Keratinocyte (primary cell): ENCODE measurements at regions not wholly inside any gene's neighbourhood (a gene's known extent, or its start where the extent isn't known, plus 50 kb on each side); places are given as distances from the start of the nearest gene placed in this dataset.

Experiments
- DNase-seq: peaks from one replicate; pipeline ENCODE4 v3.0.0-alpha.2; 2011; ENCODE audit warnings: low read depth, missing footprints, low spot score
- FAIRE-seq: peaks from 2 replicates; lab custom pipeline; 2011; peaks lifted over from hg19 to GRCh38; lab: Jason Lieb, UNC
- H2AFZ ChIP-seq: 2 replicates; pipeline ENCODE4 v1.6.0; 2012; ENCODE audit warnings: low read length, control low read depth, inconsistent platforms; ENCODE audit not compliant: control insufficient read depth
- H3K27ac ChIP-seq: 2 replicates; pipeline ENCODE4 v1.5.1; 2011; ENCODE audit warnings: low read length; ENCODE audit not compliant: control insufficient read depth, insufficient read depth
- H3K27me3 ChIP-seq: 3 replicates; pipeline ENCODE4 v1.6.0; 2011; ENCODE audit warnings: low read length; ENCODE audit not compliant: control insufficient read depth, insufficient read depth; ENCODE audit errors: extremely low read depth
- H3K36me3 ChIP-seq, 2 experiments: 2 replicates in 1 of 2; 3 replicates in 1 of 2; pipeline ENCODE4 v1.5.1; 2011; ENCODE audit warnings: low read length in 2 of 2, mild to moderate bottlenecking in 1 of 2; ENCODE audit not compliant: control insufficient read depth in 2 of 2, insufficient read depth in 2 of 2; ENCODE audit errors: extremely low read depth in 1 of 2
- H3K4me1 ChIP-seq: 3 replicates; pipeline ENCODE4 v1.5.1; 2011; ENCODE audit warnings: low read length; ENCODE audit not compliant: control insufficient read depth, insufficient read depth; ENCODE audit errors: extremely low read depth
- H3K4me2 ChIP-seq: 3 replicates; pipeline ENCODE4 v1.6.0; 2011; ENCODE audit warnings: low read depth, low read length; ENCODE audit not compliant: control insufficient read depth, insufficient read depth; ENCODE audit errors: extremely low read depth
- H3K4me3 ChIP-seq, 3 experiments: fragments of 200-600 bp in 1 of 3; sonication (generic) in 1 of 3; 2 replicates in 2 of 3; 3 replicates in 1 of 3; pipeline ENCODE4 v1.5.1; 2011 to 2016; ENCODE audit warnings: low read length in 3 of 3, mild to moderate bottlenecking in 3 of 3, control low read depth in 2 of 3, inconsistent platforms in 1 of 3, low read depth in 1 of 3, mixed read lengths in 1 of 3, mixed run types in 1 of 3, moderate library complexity in 1 of 3; ENCODE audit not compliant: control insufficient read depth in 2 of 3, insufficient read depth in 2 of 3; ENCODE audit errors: extremely low read depth in 1 of 3
- H3K79me2 ChIP-seq: 2 replicates; pipeline ENCODE4 v1.6.0; 2012; ENCODE audit warnings: low read length; ENCODE audit not compliant: control insufficient read depth, insufficient read depth
- H3K9ac ChIP-seq: 3 replicates; pipeline ENCODE4 v1.6.0; 2011; ENCODE audit warnings: low read length; ENCODE audit not compliant: control insufficient read depth, insufficient read depth; ENCODE audit errors: extremely low read depth
- H3K9me1 ChIP-seq: 3 replicates; pipeline ENCODE4 v1.6.0; 2011; ENCODE audit warnings: low read length; ENCODE audit not compliant: control insufficient read depth, insufficient read depth; ENCODE audit errors: extremely low read depth
- H3K9me3 ChIP-seq: 2 replicates; pipeline ENCODE4 v1.5.1; 2012; ENCODE audit warnings: low read depth, low read length; ENCODE audit not compliant: control insufficient read depth
- H4K20me1 ChIP-seq: 3 replicates; pipeline ENCODE4 v1.6.0; 2011; ENCODE audit warnings: low read length; ENCODE audit not compliant: control insufficient read depth, insufficient read depth; ENCODE audit errors: extremely low read depth
- EZH2 ChIP-seq: IDR thresholded peaks from one replicate; pipeline ENCODE4 v1.6.1; 2012; ENCODE audit warnings: inconsistent platforms, mild to moderate bottlenecking, low read length, moderate library complexity
- dilution Hi-C: fragments of 300-500 bp; cut with MboI; formaldehyde crosslinking; loops from one replicate; pipeline ENCODE4 v1.7.0; 2020; ENCODE audit warnings: low sequenced_read_pairs; ENCODE audit not compliant: extremely low pct_ligation_motif_present
- TF ChIP-seq, protein P1 (sequence below), 3 experiments: IDR thresholded peaks in 1 of 3; conservative IDR thresholded peaks in 1 of 3; optimal IDR thresholded peaks in 1 of 3; 2 replicates in 2 of 3; 3 replicates in 1 of 3; pipeline versions ENCODE3 to v1.5.1; 2011; ENCODE audit warnings: low read length in 3 of 3, mild to moderate bottlenecking in 3 of 3, moderate library complexity in 2 of 3, control low read depth in 1 of 3, inconsistent platforms in 1 of 3; ENCODE audit not compliant: insufficient read depth in 2 of 3; ENCODE audit errors: extremely low read depth in 1 of 3

DNA sequence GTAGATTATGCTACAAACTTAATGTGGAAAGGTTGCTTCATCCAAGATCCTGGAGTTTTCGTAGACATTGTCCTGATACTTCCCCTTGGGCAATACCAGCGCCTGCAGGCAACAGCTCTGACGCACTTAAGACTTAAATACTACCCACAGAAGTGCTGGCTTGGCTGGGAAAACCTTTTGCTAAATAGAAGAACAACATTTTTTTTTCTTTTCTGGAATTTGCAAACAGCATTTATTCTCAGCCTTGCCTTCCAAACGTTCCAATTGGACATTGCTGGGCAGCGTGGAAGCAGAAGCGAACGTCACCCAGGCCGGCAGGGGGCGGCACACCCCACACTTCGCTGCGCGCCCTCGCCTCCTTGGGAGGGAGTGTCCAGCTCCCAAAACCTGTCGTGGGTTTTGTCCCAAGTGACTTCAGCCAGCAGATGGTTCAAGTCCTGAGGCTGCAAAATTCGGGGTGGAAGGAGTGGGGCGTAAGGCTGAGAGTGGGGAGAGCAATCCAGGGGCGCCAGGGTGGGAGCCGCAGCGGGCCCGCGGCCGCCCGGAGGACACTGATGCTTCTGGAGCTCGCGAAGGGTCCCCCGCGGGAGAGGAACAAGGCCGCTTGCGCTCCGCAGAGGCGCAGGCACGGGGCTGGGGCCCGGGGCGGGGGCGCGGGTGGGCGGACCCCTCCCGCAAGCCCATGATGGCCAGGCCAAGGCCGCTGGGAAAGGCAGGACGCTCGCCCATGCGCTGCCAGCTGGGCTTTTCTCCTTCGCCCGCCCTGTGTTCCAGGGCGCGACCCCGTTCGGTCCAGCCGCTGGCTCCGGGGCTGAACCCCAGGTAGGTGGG is 60.8 kb upstream of the MAP3K4 start:
- H3K9me1 ChIP-seq = no peaks in the 10 kb centered on the region
- TF ChIP-seq EZH2 = no peak
- TF ChIP-seq, protein P1, sequence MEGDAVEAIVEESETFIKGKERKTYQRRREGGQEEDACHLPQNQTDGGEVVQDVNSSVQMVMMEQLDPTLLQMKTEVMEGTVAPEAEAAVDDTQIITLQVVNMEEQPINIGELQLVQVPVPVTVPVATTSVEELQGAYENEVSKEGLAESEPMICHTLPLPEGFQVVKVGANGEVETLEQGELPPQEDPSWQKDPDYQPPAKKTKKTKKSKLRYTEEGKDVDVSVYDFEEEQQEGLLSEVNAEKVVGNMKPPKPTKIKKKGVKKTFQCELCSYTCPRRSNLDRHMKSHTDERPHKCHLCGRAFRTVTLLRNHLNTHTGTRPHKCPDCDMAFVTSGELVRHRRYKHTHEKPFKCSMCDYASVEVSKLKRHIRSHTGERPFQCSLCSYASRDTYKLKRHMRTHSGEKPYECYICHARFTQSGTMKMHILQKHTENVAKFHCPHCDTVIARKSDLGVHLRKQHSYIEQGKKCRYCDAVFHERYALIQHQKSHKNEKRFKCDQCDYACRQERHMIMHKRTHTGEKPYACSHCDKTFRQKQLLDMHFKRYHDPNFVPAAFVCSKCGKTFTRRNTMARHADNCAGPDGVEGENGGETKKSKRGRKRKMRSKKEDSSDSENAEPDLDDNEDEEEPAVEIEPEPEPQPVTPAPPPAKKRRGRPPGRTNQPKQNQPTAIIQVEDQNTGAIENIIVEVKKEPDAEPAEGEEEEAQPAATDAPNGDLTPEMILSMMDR (optimal IDR thresholded peaks at IDR 0.05 in 1 of 3, IDR thresholded peaks at IDR 0.05 in 1 of 3, conservative IDR thresholded peaks at IDR 0.05 in 1 of 3; ENCODE audit: extremely low read depth in 1 of 3, insufficient read depth in 2 of 3, low read length in 3 of 3) = peak; percentile 80 to 98 (median 94)
- H2AFZ ChIP-seq = peak overlapping the region; percentile 67
- FAIRE-seq (peak; percentile 81), DNase-seq (peak; percentile 9)
- peak overlapping the region; percentile 42 for H3K9ac ChIP-seq
- H3K79me2 ChIP-seq = no peaks in the 10 kb centered on the region
- H4K20me1 ChIP-seq = no peaks in the 10 kb centered on the region
- H3K36me3 ChIP-seq = no peaks in the 10 kb centered on the region
- dilution Hi-C loops = no loop called here
- H3K4me3 ChIP-seq = peak overlapping the region; percentile 15 to 55 (median 41)
- peak overlapping the region; percentile 71 for H3K4me2 ChIP-seq
- H3K4me1 ChIP-seq = no peaks in the 10 kb centered on the region
- H3K9me3 ChIP-seq = no peaks in the 10 kb centered on the region
- no peak overlapping the region for H3K27ac ChIP-seq
- no peaks in the 10 kb centered on the region for H3K27me3 ChIP-seq

DNA sequence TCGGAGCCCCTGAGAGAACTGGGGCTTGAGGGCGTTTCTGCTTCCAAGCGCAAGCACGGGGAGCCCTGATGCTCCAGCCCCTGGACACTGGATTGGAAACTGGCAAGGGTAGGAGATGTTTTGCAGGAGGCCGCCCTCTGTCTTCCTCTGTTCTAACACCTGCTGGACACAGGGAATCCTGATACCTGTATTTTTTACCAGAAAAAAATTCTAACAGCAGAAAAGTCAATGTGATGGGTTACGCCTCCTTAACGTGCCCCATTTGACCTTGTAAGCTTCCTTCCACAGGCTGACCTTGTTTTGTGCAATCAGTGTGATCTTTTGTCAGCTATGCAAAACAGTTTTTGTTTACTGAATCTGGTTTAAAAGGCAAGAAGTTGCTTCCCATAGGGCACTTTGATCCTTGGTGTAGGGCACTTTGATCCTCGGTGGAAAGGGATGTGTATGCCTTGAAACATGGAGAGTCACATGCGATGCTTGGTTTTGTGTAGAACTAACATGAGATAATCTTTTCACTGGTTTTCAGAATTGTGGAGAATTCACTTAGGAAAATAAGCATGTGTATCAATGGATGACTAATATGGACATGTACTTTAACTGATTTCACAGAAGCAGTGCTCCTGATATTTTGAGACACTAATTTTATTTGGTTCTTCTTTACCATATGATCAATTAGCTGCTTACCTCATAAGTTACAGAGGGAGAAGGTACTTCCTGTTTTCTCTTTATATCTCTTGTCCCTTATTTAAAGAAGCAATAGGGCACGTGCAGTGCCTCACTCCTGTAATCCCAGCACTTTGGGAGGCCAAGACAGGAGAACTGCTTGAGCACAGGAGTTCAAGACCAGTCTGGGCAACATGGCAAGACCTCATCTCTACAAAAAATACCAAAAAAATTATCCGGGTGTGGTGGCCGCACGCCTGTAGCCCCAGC is 59.9 kb upstream of the MAP3K4 start:
- Histone ChIP-seq H3K4me3 (peak overlapping the region in 1 of 3 experiments; percentile 55), H3K4me2 (peak overlapping the region; percentile 71), H3K27ac (no peak overlapping the region), H3K9me3 (no peaks in the 10 kb centered on the region), H3K79me2 (no peaks in the 10 kb centered on the region), H3K4me1 (no peaks in the 10 kb centered on the region), H4K20me1 (no peaks in the 10 kb centered on the region), H3K9ac (peak overlapping the region; percentile 35), H3K36me3 (no peaks in the 10 kb centered on the region), H3K9me1 (no peaks in the 10 kb centered on the region), H3K27me3 (no peaks in the 10 kb centered on the region), H2AFZ (peak overlapping the region; percentile 29)
- FAIRE-seq (peak; percentile 17), DNase-seq (no peak)
- dilution Hi-C loops = no loop called here
- TF ChIP-seq, protein P1 (optimal IDR thresholded peaks at IDR 0.05 in 1 of 3, IDR thresholded peaks at IDR 0.05 in 1 of 3, conservative IDR thresholded peaks at IDR 0.05 in 1 of 3; ENCODE audit: extremely low read depth in 1 of 3, insufficient read depth in 2 of 3, low read length in 3 of 3) = no peak
- TF ChIP-seq EZH2 = no peak
